GM18870 (cell line): ENCODE measurements at regions not wholly inside any gene's neighbourhood (a gene's known extent, or its start where the extent isn't known, plus 50 kb on each side); places are given as distances from the start of the nearest gene placed in this dataset.
A peak's percentile ranks its signal among the peaks of the same experiment; 100 is the strongest.
"Not testable (repeated sequence)": the region's sequence is repeated elsewhere in the genome, so short reads cannot be mapped to it uniquely, and the experiment has no call there.

Source experiments
- ATAC-seq: cut with Tn5 transposase; IDR thresholded peaks from one replicate; pipeline ENCODE4 v1.9.1; 2021; ENCODE audit warnings: moderate library complexity; ENCODE audit not compliant: unreplicated experiment

- ATAC-seq, result no peak
Measured at GRCh38 chr14:34180434-34180833, 229.6 kb upstream of the EGLN3 start.

GRCh38 chr14:34179727-34180126, 228.9 kb upstream of the EGLN3 start:
- no peak for ATAC-seq

GRCh38 chr14:34177466-34177865, 226.6 kb upstream of the EGLN3 start:
- no peak for ATAC-seq

DNA sequence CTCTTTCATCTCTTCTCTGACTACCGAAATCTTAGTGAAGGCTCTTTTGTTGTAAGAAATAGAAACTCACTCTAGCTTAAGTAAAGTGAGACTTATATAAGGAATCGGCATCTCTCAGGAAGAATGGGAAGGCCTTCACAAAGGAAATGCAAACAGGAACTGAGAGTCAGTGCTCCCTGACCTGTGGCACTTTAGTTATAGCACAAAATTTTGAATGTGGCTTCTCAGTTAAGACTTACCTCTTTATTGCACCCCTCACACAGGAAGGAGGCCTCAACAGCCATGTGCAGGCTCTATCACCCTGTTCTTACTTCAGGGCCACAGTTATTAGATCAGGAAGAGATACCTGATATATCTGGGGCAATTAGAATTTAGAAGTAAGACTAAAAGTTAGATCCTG, 224.7 kb upstream of the EGLN3 start:
- peak; percentile 55 for ATAC-seq

DNA sequence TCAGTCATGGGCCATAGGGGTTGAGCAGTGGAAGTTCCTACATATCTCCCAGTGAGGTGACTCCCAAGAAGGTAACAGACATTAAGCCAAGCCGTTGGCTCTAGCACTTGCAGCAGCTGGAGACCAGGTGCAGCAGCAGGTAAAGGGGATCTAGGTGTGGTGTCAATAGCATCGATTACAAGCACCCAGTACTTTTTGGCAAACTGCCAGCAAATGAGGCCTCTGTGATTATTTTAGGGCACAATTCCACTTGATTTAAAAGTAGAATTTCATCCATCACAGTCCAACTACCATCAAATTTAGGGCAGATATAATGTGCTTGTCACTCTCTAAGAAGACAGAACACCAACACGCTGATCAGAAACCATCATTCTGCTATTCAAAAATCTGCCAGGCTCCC, 224.1 kb upstream of the EGLN3 start:
- no peak for ATAC-seq

DNA sequence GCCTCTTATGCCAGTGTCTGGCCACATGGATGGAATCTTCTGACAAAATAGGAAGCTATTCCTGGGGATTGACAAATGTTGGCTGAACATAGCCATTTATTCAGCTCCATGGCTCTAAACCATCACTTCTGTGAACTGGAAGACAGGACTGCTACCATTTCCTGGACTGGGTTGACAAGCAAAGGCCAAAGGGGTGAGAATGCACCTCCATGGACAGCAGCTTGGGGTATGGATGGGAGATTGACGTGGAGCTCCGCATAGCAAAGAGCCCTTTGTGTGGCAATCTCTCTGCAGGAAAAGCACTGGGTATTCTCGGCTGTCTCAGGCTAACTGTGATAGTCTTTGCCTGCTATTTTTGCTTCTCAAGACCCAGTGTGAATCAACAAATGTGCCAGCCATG, 223.0 kb upstream of the EGLN3 start:
- no peak for ATAC-seq

DNA sequence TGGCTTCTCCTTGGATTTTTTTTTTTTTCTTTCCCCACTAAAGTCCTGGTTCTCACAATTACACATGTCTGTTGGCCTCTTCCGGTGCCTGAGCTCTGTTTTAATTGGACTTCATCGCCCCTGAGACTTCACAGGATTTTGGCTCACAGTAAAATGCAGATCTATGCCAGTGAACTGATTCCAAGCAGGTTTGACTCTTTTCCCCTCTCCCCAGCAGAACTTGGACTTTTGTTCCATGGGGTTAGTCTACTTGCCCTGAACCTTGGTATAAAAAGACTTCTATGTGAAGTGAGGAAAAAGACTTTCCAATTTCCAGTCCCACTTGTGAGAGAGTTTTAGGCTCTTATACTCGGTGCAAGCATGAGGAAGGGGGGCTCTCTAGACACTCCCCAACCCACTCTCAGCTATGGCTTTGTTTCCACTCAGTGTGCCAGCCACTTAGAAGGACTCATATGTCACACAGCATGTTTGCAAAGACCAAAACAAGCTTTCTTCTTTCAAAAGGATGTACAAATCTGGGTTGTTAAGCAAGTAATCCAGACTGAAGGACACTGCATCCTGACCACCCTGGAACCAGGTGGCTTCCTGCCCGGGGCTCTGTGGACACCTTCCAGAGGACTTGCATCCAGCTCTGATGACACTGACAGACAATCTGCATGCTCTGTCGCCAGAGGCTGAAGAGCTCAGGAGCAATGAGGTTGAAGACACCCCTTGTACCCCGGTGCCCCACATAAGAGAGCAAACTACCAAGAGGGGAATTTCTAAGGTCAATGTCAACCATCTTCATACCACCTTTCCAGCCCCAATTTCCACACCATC, 221.9 kb upstream of the EGLN3 start:
- ATAC-seq, result no peak

GRCh38 chr14:34172173-34172451, 221.2 kb upstream of the EGLN3 start:
- ATAC-seq, result no peak

DNA sequence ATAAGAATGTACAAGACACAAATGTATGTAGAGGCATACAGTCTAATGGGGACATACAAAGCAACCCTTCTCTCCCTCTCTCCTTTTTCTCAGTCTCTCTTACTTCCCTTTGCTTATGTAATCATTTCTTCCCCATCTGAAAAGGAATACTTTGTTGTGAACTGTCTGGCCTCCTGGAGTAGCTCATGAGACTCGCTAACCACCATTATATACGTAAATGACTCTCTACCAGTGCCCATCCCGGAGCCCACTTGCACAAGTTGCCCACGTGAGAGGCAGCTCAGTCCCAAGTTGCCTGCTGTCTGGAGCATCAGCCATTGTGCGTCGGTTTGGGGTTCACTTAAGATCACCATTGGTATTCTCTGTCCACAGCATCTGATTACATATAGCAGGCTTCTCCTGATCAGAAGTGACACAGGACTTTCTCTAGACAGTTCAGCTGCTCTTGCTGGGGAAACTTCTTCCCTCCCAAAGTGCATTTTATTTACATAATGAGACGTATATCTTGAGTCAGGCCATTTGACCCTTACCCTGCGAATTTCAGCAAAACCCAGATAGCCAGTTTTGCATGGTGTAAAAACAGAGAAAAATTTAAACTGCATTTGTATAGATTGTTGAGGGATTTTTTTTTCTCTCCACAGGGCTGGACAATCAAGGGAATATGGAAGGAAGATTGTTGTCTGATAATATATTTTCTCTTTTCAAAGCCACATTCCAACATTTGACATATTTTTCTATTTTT, 220.7 kb upstream of the EGLN3 start:
- ATAC-seq, result no peak

GRCh38 chr14:34170882-34171281, 220.0 kb upstream of the EGLN3 start:
- no peak for ATAC-seq

DNA sequence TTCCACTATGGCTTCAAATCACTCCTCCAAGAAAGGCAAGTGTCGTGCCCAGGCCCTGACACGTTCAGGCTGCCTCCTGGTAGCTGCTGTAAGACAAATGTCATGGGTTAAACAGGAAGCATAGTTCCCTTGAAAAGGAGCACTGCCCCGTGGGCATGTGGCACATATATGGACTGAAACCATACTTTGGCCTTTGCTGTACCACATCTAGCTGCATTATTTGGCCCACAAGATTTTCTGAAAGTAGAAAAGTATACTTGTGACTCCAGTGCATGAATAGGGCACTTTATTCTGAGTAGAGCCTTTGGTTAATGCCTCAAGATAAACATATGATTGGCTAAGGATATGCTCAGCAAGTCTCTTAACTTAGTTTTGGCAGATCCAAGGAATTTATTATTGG, 218.7 kb upstream of the EGLN3 start:
- ATAC-seq, result no peak

- no peak for ATAC-seq
Measured at GRCh38 chr14:34168656-34169055, 217.8 kb upstream of the EGLN3 start.

GRCh38 chr14:34165847-34166350, 215.0 kb upstream of the EGLN3 start:
- no peak for ATAC-seq

DNA sequence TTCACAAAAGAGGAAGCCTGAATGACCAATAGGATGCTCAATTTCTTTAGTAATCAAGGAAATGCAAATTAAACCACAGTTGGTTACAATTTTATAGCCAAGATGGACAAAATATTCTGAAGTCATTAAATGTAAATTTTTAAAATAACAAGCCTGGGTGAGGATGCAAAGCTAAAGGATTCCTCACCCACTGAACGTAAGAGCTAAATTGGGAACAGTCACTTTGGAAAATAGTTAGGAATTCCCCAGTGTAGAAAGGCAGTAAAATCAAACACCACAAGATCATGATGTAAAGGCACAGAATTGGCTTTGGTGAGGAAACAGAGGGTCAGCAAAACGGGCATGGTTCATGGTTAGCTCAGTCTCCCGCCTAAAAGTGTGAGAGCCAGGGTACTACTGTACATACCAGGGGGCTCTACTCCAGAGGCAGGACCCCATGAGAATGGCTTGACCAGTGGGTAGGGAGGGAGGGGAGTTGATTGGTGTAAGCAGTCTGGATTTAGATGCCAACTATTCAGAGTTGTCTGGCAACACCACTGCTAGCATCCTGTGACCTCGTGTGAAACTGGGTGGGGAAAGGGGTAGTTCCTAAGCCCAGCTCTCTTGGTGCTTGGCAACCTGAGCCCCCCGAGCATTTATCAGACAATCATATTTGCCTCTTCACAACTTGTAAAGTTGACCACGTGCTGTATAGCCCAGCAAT, 213.4 kb upstream of the EGLN3 start:
- ATAC-seq, result no peak

GRCh38 chr14:34161351-34162082, 210.6 kb upstream of the EGLN3 start:
- ATAC-seq, result no peak

- no peak for ATAC-seq
Measured at GRCh38 chr14:34160619-34161018, 209.7 kb upstream of the EGLN3 start.

GRCh38 chr14:34157651-34158050, 206.8 kb upstream of the EGLN3 start:
- no peak for ATAC-seq

DNA sequence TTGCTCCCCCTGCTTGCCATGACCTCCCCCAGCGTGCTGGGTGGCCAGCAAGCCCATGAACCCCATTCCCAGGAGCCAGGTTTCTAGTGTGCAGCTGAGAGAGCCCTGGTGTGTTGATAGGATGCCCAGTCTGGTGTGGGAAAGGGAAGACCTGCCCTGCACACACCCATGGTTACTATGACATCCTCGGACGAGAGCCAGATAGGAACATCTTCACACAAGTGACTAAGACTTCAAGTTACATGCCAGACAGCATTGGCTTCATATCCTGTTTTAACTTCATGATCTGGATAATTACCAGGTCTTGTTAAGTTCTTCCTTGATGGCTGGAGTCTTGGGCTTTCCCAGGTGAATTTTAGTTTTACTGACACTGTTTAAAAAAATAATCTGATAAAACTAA, 196.6 kb upstream of the EGLN3 start:
- no peak for ATAC-seq

- not testable (repeated sequence) for ATAC-seq
Measured at GRCh38 chr14:34140127-34140526, 189.3 kb upstream of the EGLN3 start.

DNA sequence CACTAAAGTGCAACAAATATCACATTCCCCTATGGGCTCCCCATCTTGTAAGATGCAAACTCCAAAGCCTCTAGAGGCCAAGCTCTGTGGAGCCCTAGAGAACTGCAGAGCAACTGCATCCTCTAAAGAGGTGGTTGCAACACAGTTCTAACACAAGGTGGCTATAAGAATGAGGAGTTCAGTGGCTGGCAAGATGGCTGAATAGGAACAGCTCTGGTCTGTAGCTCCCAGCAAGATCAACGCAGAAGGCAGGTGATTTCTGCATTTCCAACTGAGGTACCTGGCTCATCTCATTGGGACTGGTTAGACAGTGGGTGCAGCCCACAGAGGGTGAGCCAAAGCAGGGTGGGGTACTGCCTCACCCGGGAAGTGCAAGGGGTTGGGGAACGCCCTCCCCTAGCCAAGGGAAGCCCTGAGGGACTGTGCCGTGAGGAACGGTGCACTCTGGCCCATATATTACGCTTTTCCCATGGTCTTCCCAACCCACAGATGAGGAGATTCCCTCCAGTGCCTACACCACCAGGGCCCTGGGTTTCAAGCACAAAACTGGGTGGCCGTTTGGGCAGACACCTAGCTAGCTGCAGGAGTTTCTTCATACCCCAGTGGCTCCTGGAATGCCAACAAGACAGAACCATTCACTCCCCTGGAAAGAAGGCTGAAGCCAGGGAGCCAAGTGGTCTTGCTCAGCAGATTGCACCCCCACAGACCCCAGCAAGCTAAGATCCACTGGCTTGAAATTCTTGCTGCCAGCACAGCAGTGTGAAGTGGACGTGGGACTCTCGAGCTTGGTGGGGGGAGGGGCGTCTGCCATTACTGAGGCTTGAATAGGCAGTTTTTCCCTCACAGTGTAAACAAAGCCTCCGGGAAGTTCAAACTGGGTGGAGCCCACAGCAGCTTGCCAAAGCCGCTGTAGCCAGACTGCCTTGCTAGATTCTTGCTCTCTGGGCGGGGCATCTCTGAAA, 188.6 kb upstream of the EGLN3 start:
- not testable (repeated sequence) for ATAC-seq
